ENCODE measurements at regions not wholly inside any gene's neighbourhood (a gene's known extent, or its start where the extent isn't known, plus 50 kb on each side); places are given as distances from the start of the nearest gene placed in this dataset.
A peak's percentile ranks its signal among the peaks of the same experiment; 100 is the strongest.
"Not testable (repeated sequence)": the region's sequence is repeated elsewhere in the genome, so short reads cannot be mapped to it uniquely, and the experiment has no call there.

GRCh38 chr17:20681746-20682722 lies 102.5 kb downstream of the CDRT15L2 start:
- peak; percentile 97 for FAIRE-seq

GRCh38 chr17:20683651-20684229 lies 104.2 kb downstream of the CDRT15L2 start:
- DNase-seq (ENCODE audit: insufficient read length, low spot score): not testable (repeated sequence)
- peak; percentile 70 for FAIRE-seq

More at GRCh38 chr17:20681746-20682722, 102.5 kb downstream of the CDRT15L2 start:
- not testable (repeated sequence) for DNase-seq (ENCODE audit: insufficient read length, low spot score)

- FAIRE-seq; DNase-seq (ENCODE audit: insufficient read length, low spot score): not testable (repeated sequence)
These were observed 105.5 kb downstream of the CDRT15L2 start for GRCh38 chr17:20684975-20685374.

- peak; percentile 26 for FAIRE-seq
- DNase-seq (ENCODE audit: insufficient read length, low spot score): not testable (repeated sequence)
These were observed 108.1 kb downstream of the CDRT15L2 start for GRCh38 chr17:20687584-20687983.

GRCh38 chr17:20689170-20689749 lies 109.7 kb downstream of the CDRT15L2 start:
- DNase-seq (ENCODE audit: insufficient read length, low spot score); FAIRE-seq: not testable (repeated sequence)

- not testable (repeated sequence) for FAIRE-seq; DNase-seq (ENCODE audit: insufficient read length, low spot score)
These were observed 113.2 kb downstream of the CDRT15L2 start for GRCh38 chr17:20692706-20693105.

GRCh38 chr17:20695871-20696270 lies 116.3 kb downstream of the CDRT15L2 start:
- FAIRE-seq: not testable (repeated sequence)

GRCh38 chr17:20698463-20699206 lies 119.1 kb downstream of the CDRT15L2 start:
- DNase-seq (ENCODE audit: insufficient read length, low spot score); FAIRE-seq: not testable (repeated sequence)

More at GRCh38 chr17:20695871-20696270, 116.3 kb downstream of the CDRT15L2 start:
- DNase-seq (ENCODE audit: insufficient read length, low spot score): not testable (repeated sequence)

GRCh38 chr17:20700528-20700927 lies 121.0 kb downstream of the CDRT15L2 start:
- FAIRE-seq; DNase-seq (ENCODE audit: insufficient read length, low spot score): not testable (repeated sequence)

GRCh38 chr17:20701366-20701765 lies 121.8 kb downstream of the CDRT15L2 start:
- not testable (repeated sequence) for FAIRE-seq; DNase-seq (ENCODE audit: insufficient read length, low spot score)

- FAIRE-seq: no peak
These were observed 123.2 kb downstream of the CDRT15L2 start for GRCh38 chr17:20702692-20703091.

GRCh38 chr17:20703781-20704180 lies 124.3 kb downstream of the CDRT15L2 start:
- no peak for FAIRE-seq
- DNase-seq (ENCODE audit: insufficient read length, low spot score): no peak

More at GRCh38 chr17:20702692-20703091, 123.2 kb downstream of the CDRT15L2 start:
- no peak for DNase-seq (ENCODE audit: insufficient read length, low spot score)

- FAIRE-seq; DNase-seq (ENCODE audit: insufficient read length, low spot score): not testable (repeated sequence)
These were observed 125.7 kb downstream of the CDRT15L2 start for GRCh38 chr17:20705186-20705585.

GRCh38 chr17:20706751-20707373 lies 127.3 kb downstream of the CDRT15L2 start:
- peak; percentile 12 for DNase-seq (ENCODE audit: insufficient read length, low spot score)
- peak; percentile 36 for FAIRE-seq

- not testable (repeated sequence) for DNase-seq (ENCODE audit: insufficient read length, low spot score); FAIRE-seq
These were observed 129.3 kb downstream of the CDRT15L2 start for GRCh38 chr17:20708821-20709220.

- FAIRE-seq; DNase-seq (ENCODE audit: insufficient read length, low spot score): not testable (repeated sequence)
These were observed 137.0 kb downstream of the CDRT15L2 start for GRCh38 chr17:20716481-20716880.

- FAIRE-seq (no peak), DNase-seq (ENCODE audit: insufficient read length, low spot score) (no peak)
These were observed 141.6 kb downstream of the CDRT15L2 start for GRCh38 chr17:20721171-20721570.

GRCh38 chr17:20724391-20724790 lies 144.9 kb downstream of the CDRT15L2 start:
- not testable (repeated sequence) for FAIRE-seq

GRCh38 chr17:20727201-20727600 lies 147.7 kb downstream of the CDRT15L2 start:
- DNase-seq (ENCODE audit: insufficient read length, low spot score); FAIRE-seq: not testable (repeated sequence)

More at GRCh38 chr17:20724391-20724790, 144.9 kb downstream of the CDRT15L2 start:
- not testable (repeated sequence) for DNase-seq (ENCODE audit: insufficient read length, low spot score)
